GM12801 (cell line): ENCODE measurements at regions not wholly inside any gene's neighbourhood (a gene's known extent, or its start where the extent isn't known, plus 50 kb on each side); places are given as distances from the start of the nearest gene placed in this dataset.

Source experiments
- TF ChIP-seq, protein P1 (sequence below): IDR thresholded peaks from one replicate; pipeline ENCODE4 v1.5.1; 2011; ENCODE audit warnings: control low read depth; ENCODE audit not compliant: insufficient read length; ENCODE audit errors: extremely low read depth

DNA sequence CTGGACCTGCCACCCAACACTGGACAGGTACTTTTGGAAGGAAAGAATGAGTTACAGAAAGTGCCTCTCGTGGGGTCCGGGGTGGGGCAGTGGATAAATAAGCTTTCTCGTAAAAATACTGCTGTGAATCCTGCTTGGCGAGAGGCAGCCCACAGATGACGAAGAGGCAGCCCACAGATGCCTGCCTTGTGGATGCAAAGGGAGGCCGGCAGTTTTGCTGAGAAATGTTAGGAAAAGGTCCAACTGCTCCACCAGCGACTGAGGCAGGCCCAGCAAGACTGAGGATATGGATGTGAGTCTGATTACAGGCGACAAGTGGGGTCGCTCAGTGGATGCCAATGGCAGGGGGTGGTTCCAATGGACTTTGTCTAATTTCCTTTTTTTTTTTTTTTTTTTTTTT lies 79.1 kb upstream of the PPP1R26 start:
- TF ChIP-seq, protein P1, sequence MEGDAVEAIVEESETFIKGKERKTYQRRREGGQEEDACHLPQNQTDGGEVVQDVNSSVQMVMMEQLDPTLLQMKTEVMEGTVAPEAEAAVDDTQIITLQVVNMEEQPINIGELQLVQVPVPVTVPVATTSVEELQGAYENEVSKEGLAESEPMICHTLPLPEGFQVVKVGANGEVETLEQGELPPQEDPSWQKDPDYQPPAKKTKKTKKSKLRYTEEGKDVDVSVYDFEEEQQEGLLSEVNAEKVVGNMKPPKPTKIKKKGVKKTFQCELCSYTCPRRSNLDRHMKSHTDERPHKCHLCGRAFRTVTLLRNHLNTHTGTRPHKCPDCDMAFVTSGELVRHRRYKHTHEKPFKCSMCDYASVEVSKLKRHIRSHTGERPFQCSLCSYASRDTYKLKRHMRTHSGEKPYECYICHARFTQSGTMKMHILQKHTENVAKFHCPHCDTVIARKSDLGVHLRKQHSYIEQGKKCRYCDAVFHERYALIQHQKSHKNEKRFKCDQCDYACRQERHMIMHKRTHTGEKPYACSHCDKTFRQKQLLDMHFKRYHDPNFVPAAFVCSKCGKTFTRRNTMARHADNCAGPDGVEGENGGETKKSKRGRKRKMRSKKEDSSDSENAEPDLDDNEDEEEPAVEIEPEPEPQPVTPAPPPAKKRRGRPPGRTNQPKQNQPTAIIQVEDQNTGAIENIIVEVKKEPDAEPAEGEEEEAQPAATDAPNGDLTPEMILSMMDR: no peak

DNA sequence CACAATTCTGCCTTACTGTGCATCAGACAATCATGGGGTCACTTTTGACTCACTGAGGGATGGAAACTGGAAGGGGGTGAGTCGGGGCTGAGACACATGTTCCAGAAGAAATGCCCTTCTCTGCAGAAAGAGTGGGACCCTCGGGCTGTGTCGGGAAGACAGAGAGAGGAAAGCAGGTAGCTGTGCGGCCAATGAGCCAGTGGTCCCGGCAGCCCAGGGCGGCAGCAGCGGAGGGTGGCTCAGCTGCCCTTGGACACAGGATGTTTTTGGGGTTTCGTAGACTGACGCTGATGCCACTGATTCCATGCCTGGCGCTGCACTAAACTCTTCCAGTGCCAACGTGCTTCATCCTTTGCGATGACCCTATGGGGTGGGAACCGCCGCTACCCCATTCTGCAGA lies 78.4 kb upstream of the PPP1R26 start:
- TF ChIP-seq, protein P1: no peak

- TF ChIP-seq, protein P1: no peak
These were observed 77.4 kb upstream of the PPP1R26 start for GRCh38 chr9:135402048-135402738.

GRCh38 chr9:135402739-135403695 lies 76.6 kb upstream of the PPP1R26 start:
- TF ChIP-seq, protein P1: no peak

- TF ChIP-seq, protein P1: no peak
These were observed 75.7 kb upstream of the PPP1R26 start for GRCh38 chr9:135403733-135404450.

DNA sequence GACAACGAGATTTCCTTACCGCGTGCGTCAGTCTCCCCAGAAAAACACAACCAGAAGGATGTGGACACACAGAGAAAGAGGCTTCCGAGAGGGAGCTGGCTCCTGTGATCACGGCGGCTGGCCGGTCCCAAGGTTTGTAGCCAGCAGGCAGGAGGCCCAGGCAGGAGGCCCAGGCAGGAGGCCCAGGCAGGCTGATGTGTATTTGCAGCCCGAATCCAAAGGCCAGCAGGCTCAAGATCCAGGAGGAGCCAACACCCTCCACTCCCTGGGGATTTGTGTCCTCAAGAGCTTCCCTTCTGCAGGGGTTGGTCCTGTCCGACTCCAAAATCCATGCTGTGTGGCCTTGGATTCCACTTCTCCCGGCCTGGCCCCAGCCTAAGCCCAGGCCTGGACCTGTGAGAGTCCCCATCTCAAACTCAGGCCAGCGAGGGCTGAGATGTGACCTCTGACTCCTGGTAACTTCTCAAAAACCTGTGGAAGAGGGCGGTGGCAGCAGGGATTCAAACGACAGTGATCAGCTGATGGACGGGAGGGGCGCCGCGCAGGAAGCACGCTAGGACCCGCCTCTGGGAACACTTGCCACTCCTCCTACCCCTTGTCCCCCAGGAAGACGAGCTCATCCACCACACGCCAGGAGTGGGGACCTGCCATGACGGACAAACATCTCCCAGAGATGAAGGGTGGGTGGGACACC lies 75.0 kb upstream of the PPP1R26 start:
- TF ChIP-seq, protein P1: no peak
